Heart left ventricle (tissue), 13 donors: ENCODE measurements at regions not wholly inside any gene's neighbourhood (a gene's known extent, or its start where the extent isn't known, plus 50 kb on each side); places are given as distances from the start of the nearest gene placed in this dataset.

Experiments used
- CTCF ChIP-seq, 12 donors: fragments of 200-600 bp; sonication (generic) in 4 of 12; IDR thresholded peaks; one replicate each; pipeline versions ENCODE4 v1.5.0 to v1.8.0; 2018 to 2022; ENCODE audit warnings: antibody characterized with exemption in 12 of 12, mild to moderate bottlenecking in 5 of 12
- POLR2A ChIP-seq, 2 donors: fragments of 450-650 bp; IDR thresholded peaks; one replicate each; pipeline ENCODE4 v1.6.1; 2017; ENCODE audit warnings: antibody characterized with exemption in 2 of 2, mild to moderate bottlenecking in 2 of 2, moderate library complexity in 2 of 2
- donor health status: ischemic (EF 13 %, LVEDD 7.1; RV severe dilation, severe dysfunction).
- donor health status: DM: no; HTN: yes; CAD: no.
- donor health status: DM: no; HTN: no; CAD: no.
- donor health status: ischemic (EF 25% LVEDD 6.9; RV normal size, moderate dysfunction).
- donor health status: ischemic (EF 25% LVEDD 5.7; RV mildly dilated, moderate dysfunction).
- donor health status: ischemic (EF 35%, LVEDD 5.7; RV mildly dilated, moderate dysfunction).
- donor health status: nonischemic (EF 11% LVEDD 7.7; RV severe dilation, severe dysfunction).
- donor health status: DM: yes; HTN: yes; CAD: no.
- donor health status: PGD.
- donor health status: ischemic (EF 29% LVEDD 5.4; RV normal size, mild dysfunction).
- donor health status: nonischemic (EF 23%, LVEDD 6.1; RV moderate dilation, normal function).

- TF ChIP-seq CTCF (IDR thresholded peaks at IDR 0.05) (no peak), POLR2A (IDR thresholded peaks at IDR 0.05) (no peak)
Measured at GRCh38 chr11:10385696-10386095, 69.4 kb upstream of the AMPD3 start.
